Activated effector memory CD4-positive, alpha-beta T cell treated with Interleukin-2 at 50 U/mL for 16 hours (primary cell): ENCODE measurements at regions not wholly inside any gene's neighbourhood (a gene's known extent, or its start where the extent isn't known, plus 50 kb on each side); places are given as distances from the start of the nearest gene placed in this dataset.
"Not testable (repeated sequence)": the region's sequence is repeated elsewhere in the genome, so short reads cannot be mapped to it uniquely, and the experiment has no call there.

Source experiments
- DNase-seq: peaks from one replicate; pipeline ENCODE4 v3.0.0-alpha.2; 2020

GRCh38 chr6:137625100-137625661 is 131.0 kb upstream of the OLIG3 start:
- DNase-seq: no peak

GRCh38 chr6:137625808-137626207 is 131.6 kb upstream of the OLIG3 start:
- no peak for DNase-seq

- DNase-seq: no peak
Observed at GRCh38 chr6:137630666-137631065, 136.5 kb upstream of the OLIG3 start.

- no peak for DNase-seq
Observed at GRCh38 chr6:137631323-137631722, 137.1 kb upstream of the OLIG3 start.

- not testable (repeated sequence) for DNase-seq
Observed at GRCh38 chr6:137634177-137634576, 140.0 kb upstream of the OLIG3 start.

GRCh38 chr6:137637121-137637520 is 142.9 kb upstream of the OLIG3 start:
- DNase-seq: no peak

GRCh38 chr6:137638926-137639706 is 144.9 kb upstream of the OLIG3 start:
- no peak for DNase-seq

- DNase-seq: no peak
Observed at GRCh38 chr6:137640086-137640485, 145.9 kb upstream of the OLIG3 start.

- peak; percentile 31 for DNase-seq
Observed at GRCh38 chr6:137641474-137642077, 147.4 kb upstream of the OLIG3 start.

GRCh38 chr6:137643210-137643609 is 149.0 kb upstream of the OLIG3 start:
- DNase-seq: not testable (repeated sequence)

GRCh38 chr6:137643644-137644043 is 149.4 kb upstream of the OLIG3 start:
- DNase-seq: not testable (repeated sequence)

- DNase-seq: no peak
Observed at GRCh38 chr6:137645850-137646249, 151.7 kb upstream of the OLIG3 start.

GRCh38 chr6:137646484-137646883 is 152.3 kb upstream of the OLIG3 start:
- DNase-seq: no peak

GRCh38 chr6:137647762-137648447 is 153.7 kb upstream of the OLIG3 start:
- DNase-seq: no peak

- no peak for DNase-seq
Observed at GRCh38 chr6:137650720-137651119, 156.5 kb upstream of the OLIG3 start.

GRCh38 chr6:137651178-137651577 is 157.0 kb upstream of the OLIG3 start:
- DNase-seq: no peak

- no peak for DNase-seq
Observed at GRCh38 chr6:137651591-137652335, 157.6 kb upstream of the OLIG3 start.

GRCh38 chr6:137652961-137653705 is 158.9 kb upstream of the OLIG3 start:
- DNase-seq: no peak

GRCh38 chr6:137653706-137654059 is 159.5 kb upstream of the OLIG3 start:
- DNase-seq: no peak

- DNase-seq: no peak
Observed at GRCh38 chr6:137654365-137654981, 160.3 kb upstream of the OLIG3 start.

- DNase-seq: no peak
Observed at GRCh38 chr6:137655291-137655690, 161.1 kb upstream of the OLIG3 start.

GRCh38 chr6:137656735-137657134 is 162.5 kb upstream of the OLIG3 start:
- no peak for DNase-seq
